ENCODE measurements at regions not wholly inside any gene's neighbourhood (a gene's known extent, or its start where the extent isn't known, plus 50 kb on each side); places are given as distances from the start of the nearest gene placed in this dataset.

DNA sequence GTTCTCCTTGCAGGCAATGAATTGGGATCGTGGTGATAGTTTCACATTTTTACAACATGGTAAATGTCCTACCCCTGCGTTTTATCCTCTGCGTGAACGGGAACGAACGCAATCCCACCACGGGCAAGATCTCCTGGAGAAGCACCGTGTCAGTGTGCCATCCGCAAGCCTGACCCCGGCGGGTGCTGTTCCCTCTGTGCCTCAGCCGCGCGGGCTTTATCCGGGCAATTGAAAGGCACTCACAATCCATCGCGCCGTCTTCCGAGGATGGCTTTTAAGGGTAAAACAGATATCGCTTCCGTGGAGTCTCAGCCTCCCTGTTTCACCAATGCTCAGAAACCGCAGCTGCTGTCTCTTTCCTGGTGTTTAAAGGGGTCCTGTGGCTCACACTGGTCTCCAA is 1387.5 kb downstream of the BRD1 start (continued):
- no peak for TF ChIP-seq SP2 (CRISPR knock-in tag; IDR thresholded peaks at IDR 0.05)
- no peak for TF ChIP-seq CHD2 (IDR thresholded peaks at IDR 0.05; ENCODE audit: low read depth, low read length)
- TF ChIP-seq ZFY (CRISPR knock-in tag; IDR thresholded peaks at IDR 0.05) = no peak

GRCh38 chr22:48439560-48440135 is 1388.0 kb downstream of the BRD1 start:
- H3K36me3 ChIP-seq (replicated peaks in 1 of 2; ENCODE audit: control insufficient read depth in 1 of 2, insufficient read depth in 2 of 2, low read length in 2 of 2) = no peaks in the 10 kb centered on the region
- no peak overlapping the region for H3K27ac ChIP-seq (ENCODE audit: extremely low read length, insufficient read depth, low read length)
- no peaks in the 10 kb centered on the region for H3K79me2 ChIP-seq (ENCODE audit: insufficient read depth, low read length)
- no peak overlapping the region for H3K9ac ChIP-seq (ENCODE audit: insufficient read depth, low read depth, low read length)
- WGBS (ENCODE audit: low lambda C conversion rate) = 48% methylated on average over 7 of the region's 10 CpGs
- no peak for FAIRE-seq
- no peak for ATAC-seq
- H2AFZ ChIP-seq (ENCODE audit: low read length) = no peak overlapping the region
- ChIA-PET CTCF (ENCODE audit: low intra/inter-chr PET ratio, low total read pairs) (no interaction called here), POLR2A (no interaction called here)
- in situ Hi-C loops (cut with HindIII; ENCODE audit: extremely low pct_ligation_motif_present, low pct_unique_long_range_greater_than_20kb) (no loop called here), intact Hi-C loops (cut with micrococcal nuclease; ENCODE audit: unreplicated experiment) (no loop called here)
- H3K27me3 ChIP-seq (ENCODE audit: control insufficient read depth in 1 of 2, insufficient read depth in 2 of 2, low read length in 2 of 2) = peaks cover 14 to 49% of the 10 kb centered on the region in 2 experiments
- no TSS peak for BruUV-seq (replicated peaks)
- H4K20me1 ChIP-seq (ENCODE audit: insufficient read depth, low read length) = no peaks in the 10 kb centered on the region
- H3K4me3 ChIP-seq (replicated peaks in 1 of 3; ENCODE audit: insufficient read depth in 1 of 3, low read depth in 2 of 3, low read length in 3 of 3) = no peak overlapping the region
- H3K4me1 ChIP-seq (ENCODE audit: insufficient read depth, low read length) = no peaks in the 10 kb centered on the region
- no peak for DNase-seq (ENCODE audit: low spot score)
- no peaks in the 10 kb centered on the region for H3K9me3 ChIP-seq (ENCODE audit: low read length)
- H3K4me2 ChIP-seq (ENCODE audit: low read depth, low read length) = no peak overlapping the region
- TF ChIP-seq ATF7-NPFF (CRISPR knock-in tag; IDR thresholded peaks at IDR 0.05; ENCODE audit: low read depth) (no peak), GABPA (IDR thresholded peaks at IDR 0.05; ENCODE audit: low read depth, low read length) (no peak), GABPA (CRISPR knock-in tag; IDR thresholded peaks at IDR 0.05; ENCODE audit: low read depth) (no peak), ZNF678 (CRISPR knock-in tag; IDR thresholded peaks at IDR 0.05) (no peak), ZZZ3 (CRISPR knock-in tag; IDR thresholded peaks at IDR 0.05; ENCODE audit: borderline replicate concordance) (no peak), XBP1 (CRISPR knock-in tag; IDR thresholded peaks at IDR 0.05) (no peak), IKZF5 (CRISPR knock-in tag; IDR thresholded peaks at IDR 0.05) (no peak), ZNF350 (CRISPR knock-in tag; IDR thresholded peaks at IDR 0.05; ENCODE audit: borderline replicate concordance, low read depth) (no peak), RAD21 (CRISPR knock-in tag; IDR thresholded peaks at IDR 0.05) (no peak)
- TF ChIP-seq, protein P1, sequence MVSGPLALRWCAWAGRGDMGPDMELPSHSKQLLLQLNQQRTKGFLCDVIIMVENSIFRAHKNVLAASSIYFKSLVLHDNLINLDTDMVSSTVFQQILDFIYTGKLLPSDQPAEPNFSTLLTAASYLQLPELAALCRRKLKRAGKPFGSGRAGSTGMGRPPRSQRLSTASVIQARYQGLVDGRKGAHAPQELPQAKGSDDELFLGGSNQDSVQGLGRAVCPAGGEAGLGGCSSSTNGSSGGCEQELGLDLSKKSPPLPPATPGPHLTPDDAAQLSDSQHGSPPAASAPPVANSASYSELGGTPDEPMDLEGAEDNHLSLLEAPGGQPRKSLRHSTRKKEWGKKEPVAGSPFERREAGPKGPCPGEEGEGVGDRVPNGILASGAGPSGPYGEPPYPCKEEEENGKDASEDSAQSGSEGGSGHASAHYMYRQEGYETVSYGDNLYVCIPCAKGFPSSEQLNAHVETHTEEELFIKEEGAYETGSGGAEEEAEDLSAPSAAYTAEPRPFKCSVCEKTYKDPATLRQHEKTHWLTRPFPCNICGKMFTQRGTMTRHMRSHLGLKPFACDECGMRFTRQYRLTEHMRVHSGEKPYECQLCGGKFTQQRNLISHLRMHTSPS (CRISPR knock-in tag; IDR thresholded peaks at IDR 0.05; ENCODE audit: low read depth) = no peak
- TF ChIP-seq, protein P2, sequence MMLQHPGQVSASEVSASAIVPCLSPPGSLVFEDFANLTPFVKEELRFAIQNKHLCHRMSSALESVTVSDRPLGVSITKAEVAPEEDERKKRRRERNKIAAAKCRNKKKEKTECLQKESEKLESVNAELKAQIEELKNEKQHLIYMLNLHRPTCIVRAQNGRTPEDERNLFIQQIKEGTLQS (CRISPR knock-in tag; IDR thresholded peaks at IDR 0.05) = no peak
- TF ChIP-seq, protein P3, sequence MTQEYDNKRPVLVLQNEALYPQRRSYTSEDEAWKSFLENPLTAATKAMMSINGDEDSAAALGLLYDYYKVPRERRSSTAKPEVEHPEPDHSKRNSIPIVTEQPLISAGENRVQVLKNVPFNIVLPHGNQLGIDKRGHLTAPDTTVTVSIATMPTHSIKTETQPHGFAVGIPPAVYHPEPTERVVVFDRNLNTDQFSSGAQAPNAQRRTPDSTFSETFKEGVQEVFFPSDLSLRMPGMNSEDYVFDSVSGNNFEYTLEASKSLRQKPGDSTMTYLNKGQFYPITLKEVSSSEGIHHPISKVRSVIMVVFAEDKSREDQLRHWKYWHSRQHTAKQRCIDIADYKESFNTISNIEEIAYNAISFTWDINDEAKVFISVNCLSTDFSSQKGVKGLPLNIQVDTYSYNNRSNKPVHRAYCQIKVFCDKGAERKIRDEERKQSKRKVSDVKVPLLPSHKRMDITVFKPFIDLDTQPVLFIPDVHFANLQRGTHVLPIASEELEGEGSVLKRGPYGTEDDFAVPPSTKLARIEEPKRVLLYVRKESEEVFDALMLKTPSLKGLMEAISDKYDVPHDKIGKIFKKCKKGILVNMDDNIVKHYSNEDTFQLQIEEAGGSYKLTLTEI (CRISPR knock-in tag; conservative IDR thresholded peaks at IDR 0.05) = no peak
- TF ChIP-seq, protein P4, sequence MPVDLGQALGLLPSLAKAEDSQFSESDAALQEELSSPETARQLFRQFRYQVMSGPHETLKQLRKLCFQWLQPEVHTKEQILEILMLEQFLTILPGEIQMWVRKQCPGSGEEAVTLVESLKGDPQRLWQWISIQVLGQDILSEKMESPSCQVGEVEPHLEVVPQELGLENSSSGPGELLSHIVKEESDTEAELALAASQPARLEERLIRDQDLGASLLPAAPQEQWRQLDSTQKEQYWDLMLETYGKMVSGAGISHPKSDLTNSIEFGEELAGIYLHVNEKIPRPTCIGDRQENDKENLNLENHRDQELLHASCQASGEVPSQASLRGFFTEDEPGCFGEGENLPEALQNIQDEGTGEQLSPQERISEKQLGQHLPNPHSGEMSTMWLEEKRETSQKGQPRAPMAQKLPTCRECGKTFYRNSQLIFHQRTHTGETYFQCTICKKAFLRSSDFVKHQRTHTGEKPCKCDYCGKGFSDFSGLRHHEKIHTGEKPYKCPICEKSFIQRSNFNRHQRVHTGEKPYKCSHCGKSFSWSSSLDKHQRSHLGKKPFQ (CRISPR knock-in tag; IDR thresholded peaks at IDR 0.05; ENCODE audit: insufficient replicate concordance) = no peak

Data from HepG2 (cell line).